Neural cell (in vitro differentiated cells): ENCODE measurements at regions not wholly inside any gene's neighbourhood (a gene's known extent, or its start where the extent isn't known, plus 50 kb on each side); places are given as distances from the start of the nearest gene placed in this dataset.

Experiments
- H2AFZ ChIP-seq: fragments of 200-600, 300-800 bp; sonication (generic), shearing (Covaris generic); 2 replicates; pipeline ENCODE4 v1.6.0; 2014; ENCODE audit warnings: low read depth, mild to moderate bottlenecking, antibody characterized with exemption, low read length, moderate library complexity
- H3F3A ChIP-seq: fragments of 200-600 bp; shearing (Covaris generic); 2 replicates; pipeline ENCODE4 v1.6.1; 2016; ENCODE audit warnings: mild to moderate bottlenecking, moderate library complexity, mixed read lengths, antibody characterized with exemption, low read length; ENCODE audit not compliant: insufficient read depth, poor library complexity, severe bottlenecking
- H3K27ac ChIP-seq: fragments of 200-600, 300-800 bp; sonication (generic), shearing (Covaris generic); 2 replicates; pipeline ENCODE4 v1.5.1; 2014; ENCODE audit warnings: mild to moderate bottlenecking, low read length, moderate library complexity
- H3K27me3 ChIP-seq: fragments of 300-800, 200-600 bp; sonication (generic), shearing (Covaris generic); 2 replicates; pipeline ENCODE4 v1.6.0; 2014; ENCODE audit warnings: mild to moderate bottlenecking, low read depth, low read length, moderate library complexity; ENCODE audit not compliant: insufficient read depth
- H3K36me3 ChIP-seq: fragments of 300-800, 200-600 bp; sonication (generic), shearing (Covaris generic); 2 replicates; pipeline ENCODE4 v1.5.1; 2014; ENCODE audit warnings: mild to moderate bottlenecking, antibody characterized with exemption, low read length, moderate library complexity; ENCODE audit not compliant: insufficient read depth
- H3K4me2 ChIP-seq: fragments of 300-800, 200-600 bp; sonication (generic), shearing (Covaris generic); 2 replicates; pipeline ENCODE4 v1.6.0; 2014; ENCODE audit warnings: mild to moderate bottlenecking, low read length
- H3K4me3 ChIP-seq: fragments of 300-800, 200-600 bp; sonication (generic), shearing (Covaris generic); 2 replicates; pipeline ENCODE4 v1.5.1; 2014; ENCODE audit warnings: mild to moderate bottlenecking, low read length, moderate library complexity
- H3K79me2 ChIP-seq: fragments of 200-600 bp; shearing (Covaris generic); replicated peaks from 2 replicates; pipeline ENCODE4 v1.6.0; 2014; ENCODE audit warnings: mild to moderate bottlenecking, low read length, moderate library complexity; ENCODE audit not compliant: insufficient read depth
- H3K9ac ChIP-seq: fragments of 300-800, 200-600 bp; sonication (generic), shearing (Covaris generic); 2 replicates; pipeline ENCODE4 v1.6.1; 2016; ENCODE audit warnings: mild to moderate bottlenecking, low read length, mixed read lengths
- H3K9me2 ChIP-seq: fragments of 200-600 bp; shearing (Covaris generic); 2 replicates; pipeline ENCODE4 v1.6.1; 2016; ENCODE audit warnings: mild to moderate bottlenecking, low read length, mixed read lengths; ENCODE audit not compliant: insufficient read depth
- H3K9me3 ChIP-seq: fragments of 200-600, 300-800 bp; sonication (generic), shearing (Covaris generic); 2 replicates; pipeline ENCODE4 v1.6.1; 2016; ENCODE audit warnings: mild to moderate bottlenecking, mixed run types, low read length, moderate library complexity, mixed read lengths
- H4K20me1 ChIP-seq: fragments of 200-600 bp; shearing (Covaris generic); 2 replicates; pipeline ENCODE4 v1.6.1; 2016; ENCODE audit warnings: mild to moderate bottlenecking, mixed run types; ENCODE audit not compliant: insufficient read depth
- EP300 ChIP-seq: fragments of 450-650 bp; conservative IDR thresholded peaks from 2 replicates; pipeline ENCODE4 v1.6.1; 2014; ENCODE audit warnings: antibody characterized with exemption, mild to moderate bottlenecking, moderate library complexity; ENCODE audit not compliant: poor library complexity, severe bottlenecking
- EZH2 ChIP-seq: fragments of 200-600, 300-800 bp; shearing (Covaris generic), sonication (generic); IDR thresholded peaks from 2 replicates; pipeline ENCODE4 v1.6.1; 2014; ENCODE audit warnings: antibody characterized with exemption, low read length, borderline replicate concordance, mild to moderate bottlenecking; ENCODE audit not compliant: insufficient read depth, poor library complexity, severe bottlenecking
- MXI1 ChIP-seq: fragments of 450-650 bp; conservative IDR thresholded peaks from 2 replicates; pipeline ENCODE4 v1.6.1; 2014; ENCODE audit warnings: antibody characterized with exemption, mild to moderate bottlenecking; ENCODE audit not compliant: poor library complexity, severe bottlenecking
- POLR2AphosphoS5 ChIP-seq: IDR thresholded peaks from 2 replicates; pipeline ENCODE4 v1.6.1; 2012
- RAD21 ChIP-seq: fragments of 450-650 bp; conservative IDR thresholded peaks from 2 replicates; pipeline ENCODE4 v1.6.1; 2014; ENCODE audit warnings: antibody characterized with exemption, mild to moderate bottlenecking, moderate library complexity
- REST ChIP-seq: IDR thresholded peaks from 2 replicates; pipeline ENCODE4 v1.6.1; 2012; ENCODE audit warnings: borderline replicate concordance
- SMC3 ChIP-seq: fragments of 450-650 bp; conservative IDR thresholded peaks from 2 replicates; pipeline ENCODE4 v1.6.1; 2014; ENCODE audit warnings: antibody characterized with exemption, mild to moderate bottlenecking, moderate library complexity; ENCODE audit not compliant: poor library complexity
- TAF1 ChIP-seq: IDR thresholded peaks from 2 replicates; pipeline ENCODE4 v1.6.1; 2012; ENCODE audit warnings: low read depth
- TF ChIP-seq, protein P1 (sequence below): fragments of 450-650 bp; IDR thresholded peaks from 2 replicates; pipeline ENCODE4 v1.5.1; 2014; ENCODE audit warnings: antibody characterized with exemption, mild to moderate bottlenecking, moderate library complexity; ENCODE audit not compliant: poor library complexity, severe bottlenecking

DNA sequence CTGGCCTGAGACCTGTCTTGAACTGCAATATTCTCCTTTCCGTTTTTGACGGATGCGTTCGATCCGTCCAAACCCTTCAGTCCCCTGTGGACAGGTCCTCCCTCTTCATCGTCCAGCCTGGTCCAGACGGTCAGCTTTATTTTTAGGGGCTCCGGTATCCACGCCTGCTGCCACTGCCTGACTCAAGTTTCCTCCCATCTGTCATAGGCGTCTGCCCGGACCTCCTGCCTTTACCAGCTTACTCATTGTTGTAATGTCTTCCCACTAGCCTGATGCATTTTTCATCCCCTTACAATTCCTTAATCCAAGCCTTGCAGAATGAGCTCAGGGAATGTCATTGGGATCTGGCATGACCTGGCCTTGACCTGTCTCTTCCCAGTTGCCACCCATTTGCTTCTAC, 145.8 kb downstream of the TENT4A start:
- no peak overlapping the region for H3K9ac ChIP-seq
- no peaks in the 10 kb centered on the region for H3K36me3 ChIP-seq
- no peak overlapping the region for H2AFZ ChIP-seq
- no peak overlapping the region for H3K4me2 ChIP-seq
- H3K9me3 ChIP-seq, result no peaks in the 10 kb centered on the region
- H3K27me3 ChIP-seq, result no peaks in the 10 kb centered on the region
- H3F3A ChIP-seq, result no peaks in the 10 kb centered on the region
- H3K27ac ChIP-seq, result no peak overlapping the region
- no peaks in the 10 kb centered on the region for H3K9me2 ChIP-seq
- no peaks in the 10 kb centered on the region for H4K20me1 ChIP-seq
- H3K79me2 ChIP-seq, result no peaks in the 10 kb centered on the region
- no peak for TF ChIP-seq EZH2
- TF ChIP-seq TAF1, result no peak
- TF ChIP-seq REST, result no peak
- TF ChIP-seq RAD21, result no peak
- TF ChIP-seq EP300, result no peak
- TF ChIP-seq, protein P1, sequence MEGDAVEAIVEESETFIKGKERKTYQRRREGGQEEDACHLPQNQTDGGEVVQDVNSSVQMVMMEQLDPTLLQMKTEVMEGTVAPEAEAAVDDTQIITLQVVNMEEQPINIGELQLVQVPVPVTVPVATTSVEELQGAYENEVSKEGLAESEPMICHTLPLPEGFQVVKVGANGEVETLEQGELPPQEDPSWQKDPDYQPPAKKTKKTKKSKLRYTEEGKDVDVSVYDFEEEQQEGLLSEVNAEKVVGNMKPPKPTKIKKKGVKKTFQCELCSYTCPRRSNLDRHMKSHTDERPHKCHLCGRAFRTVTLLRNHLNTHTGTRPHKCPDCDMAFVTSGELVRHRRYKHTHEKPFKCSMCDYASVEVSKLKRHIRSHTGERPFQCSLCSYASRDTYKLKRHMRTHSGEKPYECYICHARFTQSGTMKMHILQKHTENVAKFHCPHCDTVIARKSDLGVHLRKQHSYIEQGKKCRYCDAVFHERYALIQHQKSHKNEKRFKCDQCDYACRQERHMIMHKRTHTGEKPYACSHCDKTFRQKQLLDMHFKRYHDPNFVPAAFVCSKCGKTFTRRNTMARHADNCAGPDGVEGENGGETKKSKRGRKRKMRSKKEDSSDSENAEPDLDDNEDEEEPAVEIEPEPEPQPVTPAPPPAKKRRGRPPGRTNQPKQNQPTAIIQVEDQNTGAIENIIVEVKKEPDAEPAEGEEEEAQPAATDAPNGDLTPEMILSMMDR, result no peak
- no peak for TF ChIP-seq SMC3
- no peak for TF ChIP-seq POLR2AphosphoS5
- TF ChIP-seq MXI1, result no peak
- no peak overlapping the region for H3K4me3 ChIP-seq

GRCh38 chr5:6859951-6860638, 146.9 kb downstream of the TENT4A start:
- no peak overlapping the region for H3K27ac ChIP-seq
- no peaks in the 10 kb centered on the region for H3K36me3 ChIP-seq
- H3K9me3 ChIP-seq, result no peaks in the 10 kb centered on the region
- TF ChIP-seq, protein P1, result no peak
- TF ChIP-seq EZH2 (no peak), RAD21 (no peak), EP300 (no peak), SMC3 (no peak), POLR2AphosphoS5 (no peak), TAF1 (no peak), REST (no peak), MXI1 (no peak)
- no peaks in the 10 kb centered on the region for H3F3A ChIP-seq
- H3K9ac ChIP-seq, result no peak overlapping the region
- no peaks in the 10 kb centered on the region for H3K9me2 ChIP-seq
- no peak overlapping the region for H2AFZ ChIP-seq
- H3K27me3 ChIP-seq, result no peaks in the 10 kb centered on the region
- no peak overlapping the region for H3K4me2 ChIP-seq
- no peaks in the 10 kb centered on the region for H4K20me1 ChIP-seq
- H3K4me3 ChIP-seq, result no peak overlapping the region
- no peaks in the 10 kb centered on the region for H3K79me2 ChIP-seq
